ENCODE measurements at regions not wholly inside any gene's neighbourhood (a gene's known extent, or its start where the extent isn't known, plus 50 kb on each side); places are given as distances from the start of the nearest gene placed in this dataset.

DNA sequence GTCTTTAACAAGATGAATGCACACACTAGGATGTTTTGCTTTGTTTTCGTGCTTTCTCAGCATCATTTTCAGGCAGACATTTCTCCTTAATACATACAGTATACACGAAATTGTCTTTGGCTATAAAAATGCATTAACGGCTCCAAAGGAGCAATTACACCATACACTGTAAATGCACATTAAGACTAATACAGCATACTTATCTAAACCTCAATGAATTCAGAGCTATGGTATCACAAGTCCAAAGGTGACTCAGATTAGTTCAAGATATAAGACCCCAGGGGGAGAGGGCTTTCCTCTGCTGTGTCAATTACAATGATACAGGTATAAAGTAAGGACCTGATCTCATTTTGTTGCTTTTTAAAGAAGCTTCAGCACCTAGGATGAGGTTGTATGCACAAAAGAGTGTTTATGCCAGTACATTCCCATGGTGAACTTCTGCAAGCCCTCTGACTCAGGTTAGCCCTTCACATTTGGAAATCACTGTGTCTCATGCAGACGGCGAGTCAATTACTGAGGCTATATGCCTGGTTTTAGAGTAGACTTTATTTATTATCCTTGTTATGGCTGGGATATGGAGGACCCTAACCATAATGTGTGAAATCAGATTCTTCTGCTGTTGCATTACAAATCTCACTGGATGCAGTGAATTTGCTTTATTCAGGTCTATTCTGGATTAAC is 233.3 kb downstream of the ZNF608 start:
- TF ChIP-seq GATA3 (IDR thresholded peaks at IDR 0.05; ENCODE audit: low read depth, low read length) (no peak), GATA2 (IDR thresholded peaks at IDR 0.05; ENCODE audit: low read depth, low read length) (no peak)

DNA sequence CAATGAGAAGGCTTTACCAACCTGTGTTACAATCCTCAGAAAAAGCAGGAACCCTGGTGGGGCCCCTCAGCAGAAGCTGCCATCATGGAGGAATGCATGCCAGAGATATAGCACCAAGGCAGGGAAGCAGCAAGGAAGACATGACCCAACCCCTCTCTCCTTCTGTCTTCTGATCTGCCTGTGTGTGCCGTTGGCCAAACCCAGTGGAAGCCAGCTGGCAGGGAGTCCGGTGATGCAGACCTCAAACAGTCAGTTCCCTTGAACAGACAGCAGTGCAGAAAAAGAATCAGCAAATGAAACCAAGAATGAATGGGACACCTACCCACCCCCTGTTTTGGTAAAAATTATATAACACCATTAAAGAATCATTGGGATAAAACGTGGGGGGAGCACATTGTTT is 234.2 kb downstream of the ZNF608 start:
- TF ChIP-seq GATA2 (IDR thresholded peaks at IDR 0.05; ENCODE audit: low read depth, low read length) (no peak), GATA3 (IDR thresholded peaks at IDR 0.05; ENCODE audit: low read depth, low read length) (no peak)

- TF ChIP-seq GATA3 (IDR thresholded peaks at IDR 0.05; ENCODE audit: low read depth, low read length): no peak
- TF ChIP-seq GATA2 (IDR thresholded peaks at IDR 0.05; ENCODE audit: low read depth, low read length): no peak
Observed at GRCh38 chr5:124511791-124512190, 234.6 kb downstream of the ZNF608 start.

DNA sequence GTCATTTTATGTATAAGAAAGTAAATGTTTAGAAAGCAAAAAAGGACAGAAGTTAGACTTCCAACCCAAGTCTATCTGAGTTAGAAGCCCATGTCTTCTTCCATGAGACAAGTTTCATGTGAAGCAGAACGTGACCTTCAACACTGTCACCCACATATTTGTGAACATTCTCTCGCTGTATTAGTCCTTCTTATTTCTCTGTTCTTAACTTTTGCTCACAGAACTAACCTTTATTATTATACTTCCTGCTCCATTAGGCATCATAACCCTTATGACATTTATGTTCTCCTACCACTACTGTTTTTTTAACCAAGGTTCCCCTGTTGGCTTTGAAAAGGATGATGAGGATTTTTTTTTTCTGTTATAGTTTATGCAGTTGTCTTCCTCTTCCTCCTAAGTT is 238.8 kb downstream of the ZNF608 start:
- TF ChIP-seq GATA2 (IDR thresholded peaks at IDR 0.05; ENCODE audit: low read depth, low read length): no peak
- no peak for TF ChIP-seq GATA3 (IDR thresholded peaks at IDR 0.05; ENCODE audit: low read depth, low read length)

- no peak for TF ChIP-seq GATA3 (IDR thresholded peaks at IDR 0.05; ENCODE audit: low read depth, low read length)
- TF ChIP-seq GATA2 (IDR thresholded peaks at IDR 0.05; ENCODE audit: low read depth, low read length): no peak
Observed at GRCh38 chr5:124504081-124504916, 242.1 kb downstream of the ZNF608 start.

DNA sequence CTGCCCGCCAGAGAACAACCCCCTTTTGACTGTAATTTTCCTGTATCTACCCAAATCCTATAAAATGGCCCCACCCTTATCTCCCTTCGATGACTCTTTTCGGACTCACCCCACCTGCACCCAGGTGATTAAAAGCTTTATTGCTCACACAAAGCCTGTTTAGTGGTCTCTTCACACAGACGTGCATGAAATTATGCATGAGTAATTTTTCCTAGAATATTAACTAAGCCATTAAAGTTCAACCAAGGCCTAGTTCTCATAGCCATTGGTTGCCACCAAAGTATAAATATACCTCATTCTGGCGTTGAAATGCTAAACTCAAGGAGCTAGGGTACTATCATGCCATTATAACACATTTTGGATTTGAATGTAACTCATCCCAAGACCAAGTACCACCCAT is 243.9 kb downstream of the ZNF608 start:
- TF ChIP-seq GATA2 (IDR thresholded peaks at IDR 0.05; ENCODE audit: low read depth, low read length): no peak
- TF ChIP-seq GATA3 (IDR thresholded peaks at IDR 0.05; ENCODE audit: low read depth, low read length): no peak

DNA sequence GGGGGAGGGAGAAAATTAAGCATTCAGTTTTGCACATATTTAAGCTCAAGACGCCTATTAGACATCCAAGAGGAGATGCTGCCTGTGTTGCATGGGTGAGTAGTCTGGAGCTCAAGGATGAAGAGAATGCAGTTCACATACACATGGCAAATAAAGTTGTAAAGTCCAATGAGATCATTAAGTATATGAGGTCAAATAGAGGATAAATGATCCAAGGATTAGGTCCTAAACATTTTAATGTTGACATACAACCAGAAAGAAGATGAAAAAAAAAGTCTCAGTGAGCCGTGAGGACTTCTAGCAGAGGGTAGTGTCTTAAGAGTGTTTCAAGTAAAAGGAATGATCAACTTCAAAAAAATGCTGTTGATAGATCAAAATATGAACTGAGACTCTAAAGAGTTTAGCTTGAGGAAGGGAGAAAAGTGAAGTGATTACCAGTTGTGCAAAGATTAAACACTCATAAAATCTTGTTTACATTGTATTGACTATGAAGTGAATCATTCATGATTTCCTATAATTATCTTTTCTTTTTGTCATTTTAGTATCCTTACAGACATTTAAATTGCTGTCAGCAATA is 251.8 kb downstream of the ZNF608 start:
- TF ChIP-seq GATA3 (IDR thresholded peaks at IDR 0.05; ENCODE audit: low read depth, low read length) (no peak), GATA2 (IDR thresholded peaks at IDR 0.05; ENCODE audit: low read depth, low read length) (no peak)

- TF ChIP-seq GATA2 (IDR thresholded peaks at IDR 0.05; ENCODE audit: low read depth, low read length) (no peak), GATA3 (IDR thresholded peaks at IDR 0.05; ENCODE audit: low read depth, low read length) (no peak)
Observed at GRCh38 chr5:124492444-124493224, 253.8 kb downstream of the ZNF608 start.

GRCh38 chr5:124481419-124481818 is 265.0 kb downstream of the ZNF608 start:
- TF ChIP-seq GATA3 (IDR thresholded peaks at IDR 0.05; ENCODE audit: low read depth, low read length) (no peak), GATA2 (IDR thresholded peaks at IDR 0.05; ENCODE audit: low read depth, low read length) (no peak)

DNA sequence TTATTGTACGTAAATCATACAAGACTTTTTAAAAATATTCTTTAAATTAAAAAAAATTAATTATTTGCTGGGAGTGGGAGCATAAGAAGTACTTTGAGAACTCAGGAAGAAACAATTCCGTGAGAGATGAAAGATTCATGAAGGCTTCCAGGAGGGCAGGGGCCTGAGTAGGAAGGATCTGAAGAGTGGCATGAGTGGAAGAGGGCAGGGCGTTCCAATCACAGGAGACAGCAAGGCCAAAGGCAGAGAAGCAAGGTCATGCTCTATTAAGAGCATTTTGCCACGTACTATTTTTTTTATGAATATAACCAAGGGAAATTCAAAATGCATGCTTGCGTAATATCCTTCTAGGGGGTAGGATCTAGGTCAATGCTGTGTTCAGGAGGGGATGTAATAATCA is 265.5 kb downstream of the ZNF608 start:
- no peak for TF ChIP-seq GATA2 (IDR thresholded peaks at IDR 0.05; ENCODE audit: low read depth, low read length)
- no peak for TF ChIP-seq GATA3 (IDR thresholded peaks at IDR 0.05; ENCODE audit: low read depth, low read length)

DNA sequence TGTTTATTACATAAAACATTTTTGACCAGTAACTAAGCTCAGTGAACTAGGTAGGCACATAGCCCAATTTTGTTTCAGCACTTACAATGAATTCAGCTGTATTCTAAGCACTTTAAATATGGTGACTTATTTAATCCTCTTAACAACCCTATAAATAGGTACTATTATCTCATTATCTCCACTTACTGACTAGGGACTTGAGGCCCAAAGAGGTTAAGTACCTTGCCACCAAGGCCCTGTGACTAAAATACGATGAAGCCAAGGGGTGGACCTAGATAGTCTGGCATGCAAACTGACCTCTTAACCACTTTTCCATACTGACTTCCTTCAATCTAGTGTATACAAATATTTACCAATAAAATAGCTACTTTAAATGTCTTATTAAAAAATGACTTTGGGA is 266.4 kb downstream of the ZNF608 start:
- TF ChIP-seq GATA2 (IDR thresholded peaks at IDR 0.05; ENCODE audit: low read depth, low read length) (no peak), GATA3 (IDR thresholded peaks at IDR 0.05; ENCODE audit: low read depth, low read length) (no peak)

DNA sequence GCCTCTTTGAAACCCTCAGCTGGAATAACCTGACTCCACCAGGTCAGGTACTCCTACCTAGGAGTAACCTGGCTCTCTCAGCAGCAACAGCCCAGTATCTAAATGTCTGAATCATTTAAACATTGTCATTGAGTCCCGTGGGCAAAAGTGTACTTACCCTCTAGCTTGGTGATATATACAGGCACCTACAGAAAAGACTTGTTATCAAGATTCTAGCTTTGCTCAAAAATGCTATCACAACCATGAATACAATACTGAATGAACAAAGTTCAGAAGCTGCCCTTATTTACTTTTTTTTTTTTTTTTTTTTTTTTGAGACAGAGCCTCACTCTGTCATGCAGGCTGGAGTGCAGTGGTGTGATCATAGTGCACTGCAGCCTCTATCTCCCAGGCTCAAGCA is 268.2 kb downstream of the ZNF608 start:
- no peak for TF ChIP-seq GATA2 (IDR thresholded peaks at IDR 0.05; ENCODE audit: low read depth, low read length)
- no peak for TF ChIP-seq GATA3 (IDR thresholded peaks at IDR 0.05; ENCODE audit: low read depth, low read length)

GRCh38 chr5:124477577-124477976 is 268.9 kb downstream of the ZNF608 start:
- TF ChIP-seq GATA2 (IDR thresholded peaks at IDR 0.05; ENCODE audit: low read depth, low read length) (no peak), GATA3 (IDR thresholded peaks at IDR 0.05; ENCODE audit: low read depth, low read length) (no peak)

DNA sequence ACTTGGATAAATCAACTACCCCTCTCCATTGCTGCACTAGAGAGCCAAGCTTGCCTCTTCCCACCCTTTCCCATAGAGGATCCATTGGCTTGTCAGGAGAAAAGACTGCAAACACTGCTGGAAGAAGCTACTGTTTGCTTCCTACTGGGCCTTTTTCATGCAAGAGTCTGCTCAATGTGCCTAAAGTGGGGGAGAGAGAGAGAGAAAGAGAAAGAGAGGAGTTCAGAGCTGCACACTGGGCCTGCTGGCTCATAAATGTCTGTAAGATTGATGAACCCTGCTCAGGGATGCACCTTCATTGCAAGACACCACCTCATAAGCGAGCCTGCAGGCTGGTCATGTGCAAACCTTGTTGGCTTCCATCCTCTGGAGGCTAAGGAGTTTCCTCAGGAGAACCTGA is 269.4 kb downstream of the ZNF608 start:
- TF ChIP-seq GATA3 (IDR thresholded peaks at IDR 0.05; ENCODE audit: low read depth, low read length) (no peak), GATA2 (IDR thresholded peaks at IDR 0.05; ENCODE audit: low read depth, low read length) (no peak)

Measured in SH-SY5Y (cell line).